Upper lobe of right lung (tissue), 1 donor: ENCODE measurements at regions not wholly inside any gene's neighbourhood (a gene's known extent, or its start where the extent isn't known, plus 50 kb on each side); places are given as distances from the start of the nearest gene placed in this dataset.
A peak's percentile ranks its signal among the peaks of the same experiment; 100 is the strongest.

Source experiments
- ATAC-seq: fragments of 200-7000 bp; cut with Tn5 transposase; one replicate; pipeline ENCODE4 v1.9.1; 2020; ENCODE audit warnings: mild to moderate bottlenecking, moderate library complexity
- DNase-seq: peaks from one replicate; pipeline ENCODE4 v3.0.0-alpha.2; 2020
- H3K27ac ChIP-seq: fragments of 200-600 bp; one replicate; pipeline ENCODE4 v1.8.0; 2022
- H3K27me3 ChIP-seq: fragments of 200-600 bp; one replicate; pipeline ENCODE4 v1.8.0; 2022; ENCODE audit warnings: mild to moderate bottlenecking
- H3K36me3 ChIP-seq: fragments of 200-600 bp; one replicate; pipeline ENCODE4 v1.8.0; 2022
- H3K4me1 ChIP-seq: fragments of 200-600 bp; one replicate; pipeline ENCODE4 v1.8.0; 2022
- H3K4me3 ChIP-seq: fragments of 200-600 bp; one replicate; pipeline ENCODE4 v1.8.0; 2022; ENCODE audit warnings: mild to moderate bottlenecking
- H3K9me3 ChIP-seq: fragments of 200-600 bp; one replicate; pipeline ENCODE4 v1.8.0; 2022
- CTCF ChIP-seq: fragments of 200-600 bp; IDR thresholded peaks from one replicate; pipeline ENCODE4 v1.8.0; 2022; ENCODE audit warnings: antibody characterized with exemption
- intact Hi-C: fragments of 100-400 bp; cut with DNase I; formaldehyde crosslinking; loops from one replicate; pipeline ENCODE4 v1.11.0; 2022
- donor health status: DM: no; HTN: yes; CAD: no; lungs with severe emphysema.

- H3K4me3 ChIP-seq = no peak overlapping the region
- no peaks in the 10 kb centered on the region for H3K36me3 ChIP-seq
- TF ChIP-seq CTCF = no peak
- DNase-seq = peak; percentile 45
- H3K27ac ChIP-seq = no peak overlapping the region
- no peaks in the 10 kb centered on the region for H3K9me3 ChIP-seq
- no peaks in the 10 kb centered on the region for H3K4me1 ChIP-seq
- intact Hi-C loops = no loop called here
- ATAC-seq = no peak
- H3K27me3 ChIP-seq = peaks cover 14% of the 10 kb centered on the region
Observed at GRCh38 chr4:1570291-1571164, 113.6 kb downstream of the FAM53A start.

GRCh38 chr4:1569461-1570151 is 114.5 kb downstream of the FAM53A start:
- H3K27me3 ChIP-seq = peaks cover 23% of the 10 kb centered on the region
- TF ChIP-seq CTCF = no peak
- H3K4me1 ChIP-seq = no peaks in the 10 kb centered on the region
- H3K36me3 ChIP-seq = no peaks in the 10 kb centered on the region
- H3K27ac ChIP-seq = peak overlapping the region; percentile 58
- DNase-seq = peak; percentile 57
- peak overlapping the region; percentile 23 for H3K4me3 ChIP-seq
- intact Hi-C loops = no loop called here
- no peaks in the 10 kb centered on the region for H3K9me3 ChIP-seq
- no peak for ATAC-seq

- ATAC-seq = no peak
Observed at GRCh38 chr4:1568855-1569460, 115.2 kb downstream of the FAM53A start.

GRCh38 chr4:1567808-1568581 is 116.1 kb downstream of the FAM53A start:
- intact Hi-C loops = no loop called here
- Histone ChIP-seq H3K9me3 (no peaks in the 10 kb centered on the region), H3K27ac (no peak overlapping the region), H3K27me3 (peaks cover 36% of the 10 kb centered on the region), H3K36me3 (no peaks in the 10 kb centered on the region), H3K4me1 (no peaks in the 10 kb centered on the region), H3K4me3 (no peak overlapping the region)
- ATAC-seq (no peak), DNase-seq (peak; percentile 65)
- TF ChIP-seq CTCF = no peak

More at GRCh38 chr4:1568855-1569460, 115.2 kb downstream of the FAM53A start:
- DNase-seq = peak; percentile 57
- Histone ChIP-seq H3K27ac (peak overlapping the region; percentile 58), H3K4me3 (peak overlapping the region; percentile 23), H3K27me3 (peaks cover 26% of the 10 kb centered on the region), H3K9me3 (no peaks in the 10 kb centered on the region), H3K36me3 (no peaks in the 10 kb centered on the region), H3K4me1 (no peaks in the 10 kb centered on the region)
- no peak for TF ChIP-seq CTCF
- intact Hi-C loops = no loop called here

GRCh38 chr4:1567519-1567807 is 116.7 kb downstream of the FAM53A start:
- Histone ChIP-seq H3K4me3 (no peak overlapping the region), H3K36me3 (no peaks in the 10 kb centered on the region), H3K27ac (no peak overlapping the region), H3K27me3 (peaks cover 41% of the 10 kb centered on the region), H3K4me1 (no peaks in the 10 kb centered on the region), H3K9me3 (no peaks in the 10 kb centered on the region)
- intact Hi-C loops = no loop called here
- no peak for DNase-seq
- TF ChIP-seq CTCF = no peak
- ATAC-seq = no peak
